HG03135 (cell line): ENCODE measurements at regions not wholly inside any gene's neighbourhood (a gene's known extent, or its start where the extent isn't known, plus 50 kb on each side); places are given as distances from the start of the nearest gene placed in this dataset.

ENCODE experiments used
- ATAC-seq: cut with Tn5 transposase; IDR thresholded peaks from one replicate; pipeline ENCODE4 v1.9.1; 2021; ENCODE audit warnings: mild to moderate bottlenecking, moderate library complexity; ENCODE audit not compliant: unreplicated experiment

GRCh38 chr15:98382139-98382538 lies 266.2 kb upstream of the IGF1R start:
- no peak for ATAC-seq

- no peak for ATAC-seq
Measured at GRCh38 chr15:98383571-98383970, 264.8 kb upstream of the IGF1R start.

- no peak for ATAC-seq
Measured at GRCh38 chr15:98384328-98385029, 263.9 kb upstream of the IGF1R start.

DNA sequence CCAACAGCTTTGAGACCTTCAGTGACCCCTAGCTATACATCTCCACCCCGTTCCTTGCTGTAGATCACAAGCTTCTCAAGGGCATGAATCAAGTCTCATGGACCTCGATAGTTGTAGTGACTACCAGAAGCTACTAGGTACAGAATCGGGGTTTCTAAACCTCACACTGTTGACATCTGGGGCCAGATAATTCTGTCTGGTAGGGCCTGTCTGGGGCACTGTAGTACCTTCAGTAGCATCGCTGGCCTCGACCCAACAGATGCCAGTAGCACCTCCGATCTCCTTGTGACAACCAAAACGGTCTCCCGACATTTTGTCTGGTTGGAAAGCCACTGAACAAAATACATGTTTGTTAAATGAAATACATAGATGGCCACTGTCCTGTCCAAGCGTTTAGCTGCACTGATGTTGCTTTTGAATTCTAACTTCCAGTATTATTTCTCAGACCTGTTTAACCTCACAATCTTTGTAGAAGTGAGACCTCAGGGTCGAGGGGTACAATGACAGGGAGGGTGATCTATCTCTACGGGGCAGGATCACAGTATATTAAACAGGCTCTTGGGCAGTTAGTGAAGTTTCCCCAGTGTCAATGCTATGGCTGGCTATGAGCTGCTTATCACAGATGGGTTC lies 262.5 kb upstream of the IGF1R start:
- no peak for ATAC-seq

GRCh38 chr15:98386561-98386960 lies 261.8 kb upstream of the IGF1R start:
- no peak for ATAC-seq

GRCh38 chr15:98387866-98388265 lies 260.5 kb upstream of the IGF1R start:
- ATAC-seq, result no peak

GRCh38 chr15:98390946-98391530 lies 257.3 kb upstream of the IGF1R start:
- ATAC-seq, result no peak

DNA sequence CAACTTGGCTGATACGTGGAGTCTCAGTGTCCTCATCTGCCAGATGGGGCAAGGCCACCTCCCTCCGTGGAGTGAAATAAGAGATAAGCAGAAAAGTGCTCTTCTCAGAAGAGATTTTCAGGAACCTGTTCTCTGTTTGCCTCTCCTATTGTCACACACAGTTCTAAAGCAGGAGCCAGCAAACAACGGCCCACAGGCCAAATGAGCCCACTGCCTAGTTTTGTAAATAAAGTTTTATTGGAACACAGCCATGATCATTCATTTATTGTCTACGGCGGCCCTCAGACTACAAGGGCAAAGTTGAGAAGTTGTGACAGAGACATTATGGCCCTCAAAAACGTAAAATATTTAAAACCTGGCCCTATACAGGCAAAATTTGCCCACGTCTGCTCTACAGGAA lies 256.8 kb upstream of the IGF1R start:
- no peak for ATAC-seq

DNA sequence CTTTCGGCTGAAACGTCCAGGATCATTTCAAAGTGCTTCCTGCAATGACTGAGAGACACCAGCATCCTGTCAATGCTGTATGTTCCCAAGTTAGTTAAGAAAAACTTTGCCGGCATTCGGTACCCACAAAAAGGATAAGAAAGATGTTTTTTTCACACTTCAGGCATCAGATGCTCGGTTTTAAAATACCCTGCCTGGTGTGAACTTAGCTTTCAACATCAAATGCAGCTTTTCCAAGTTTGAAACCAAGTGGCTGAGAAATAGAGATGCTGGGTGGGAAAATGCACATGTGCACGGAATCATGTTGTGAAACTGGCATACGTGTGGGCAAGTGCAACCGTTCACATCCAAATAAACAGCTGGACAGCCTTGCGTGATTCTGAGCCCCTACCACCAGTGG lies 254.9 kb upstream of the IGF1R start:
- ATAC-seq, result no peak

GRCh38 chr15:98394546-98394945 lies 253.8 kb upstream of the IGF1R start:
- no peak for ATAC-seq

- ATAC-seq, result no peak
Measured at GRCh38 chr15:98395974-98396610, 252.2 kb upstream of the IGF1R start.

GRCh38 chr15:98397419-98397818 lies 250.9 kb upstream of the IGF1R start:
- ATAC-seq, result no peak

GRCh38 chr15:98398056-98398455 lies 250.3 kb upstream of the IGF1R start:
- no peak for ATAC-seq

DNA sequence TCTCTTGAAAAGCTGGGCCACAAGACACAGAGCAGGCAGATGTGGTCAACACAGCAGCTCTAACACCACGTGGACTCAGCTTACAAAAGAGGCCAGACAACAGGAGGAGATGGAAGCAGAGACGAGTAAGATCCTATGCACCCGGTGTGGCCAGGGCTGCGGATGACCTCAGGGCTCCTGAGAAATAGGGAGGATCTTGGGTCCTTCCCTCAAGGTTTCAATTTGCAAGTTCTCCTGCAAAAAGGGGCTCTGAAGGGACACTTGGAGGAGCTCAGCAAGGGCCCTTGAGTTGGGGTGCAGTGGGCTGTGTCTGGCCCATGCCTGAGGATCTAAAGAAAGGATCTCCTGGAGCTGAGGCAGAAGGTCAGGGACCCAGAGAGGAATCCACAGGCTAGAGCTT lies 249.5 kb upstream of the IGF1R start:
- ATAC-seq, result no peak

GRCh38 chr15:98400120-98400519 lies 248.2 kb upstream of the IGF1R start:
- no peak for ATAC-seq

DNA sequence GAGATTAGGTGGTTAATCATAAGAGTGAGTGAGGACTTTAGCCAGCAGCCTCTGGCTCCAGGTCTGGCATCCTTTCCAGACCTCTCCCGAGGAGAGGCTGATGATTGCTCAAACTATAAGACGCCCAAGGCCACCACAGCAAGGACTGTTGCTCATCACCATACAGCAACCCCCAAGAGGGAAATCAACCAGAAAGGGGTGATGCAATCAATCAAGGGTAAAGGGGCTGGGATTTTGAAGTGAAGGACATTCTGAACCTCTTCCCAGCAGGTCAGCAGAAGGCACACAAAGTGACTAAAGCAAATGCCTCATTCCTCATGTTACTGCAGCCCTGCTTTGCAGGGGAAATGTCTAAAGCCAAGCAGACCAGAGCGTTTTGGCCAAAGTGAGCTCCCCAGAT lies 247.3 kb upstream of the IGF1R start:
- no peak for ATAC-seq

- no peak for ATAC-seq
Measured at GRCh38 chr15:98402486-98402885, 245.9 kb upstream of the IGF1R start.

DNA sequence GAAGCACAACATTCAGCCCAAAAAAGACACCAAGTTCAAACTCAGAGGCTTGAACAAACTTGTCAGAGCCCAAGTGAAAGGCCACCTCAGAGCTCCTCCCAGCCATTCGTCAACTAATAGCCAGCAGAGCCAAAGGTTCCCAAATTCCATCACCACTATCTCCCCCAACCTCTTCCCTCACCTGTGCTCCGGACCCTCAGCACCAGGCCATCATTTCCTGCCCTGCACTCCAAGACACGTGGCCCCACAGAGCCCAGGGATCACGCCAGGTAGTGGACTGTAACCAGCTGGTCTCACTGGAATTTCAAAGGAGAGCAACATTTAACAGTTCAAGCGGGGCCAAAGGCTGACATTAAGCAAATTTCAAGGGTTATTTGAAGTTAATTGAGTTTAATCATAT lies 245.2 kb upstream of the IGF1R start:
- no peak for ATAC-seq

DNA sequence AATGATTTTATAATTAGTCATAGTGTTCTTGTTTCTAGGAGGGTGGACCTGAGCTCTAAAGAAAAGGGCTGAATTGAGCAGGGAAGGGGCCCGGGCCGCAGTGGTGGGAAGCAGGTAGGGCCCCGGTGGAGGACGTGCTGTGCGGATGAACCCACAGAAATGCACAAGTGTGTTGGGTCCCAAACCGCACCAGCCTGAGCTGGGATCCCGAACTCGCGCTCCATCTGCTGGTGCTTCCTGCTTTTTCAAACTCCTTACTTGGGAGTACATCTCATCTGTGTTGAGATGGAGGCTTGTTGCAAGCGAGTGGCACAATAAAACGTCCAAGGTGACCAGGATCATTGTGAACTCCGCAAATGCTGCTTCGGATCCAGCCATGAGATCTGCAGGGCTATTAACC lies 244.8 kb upstream of the IGF1R start:
- ATAC-seq, result no peak

GRCh38 chr15:98405013-98405412 lies 243.3 kb upstream of the IGF1R start:
- no peak for ATAC-seq

DNA sequence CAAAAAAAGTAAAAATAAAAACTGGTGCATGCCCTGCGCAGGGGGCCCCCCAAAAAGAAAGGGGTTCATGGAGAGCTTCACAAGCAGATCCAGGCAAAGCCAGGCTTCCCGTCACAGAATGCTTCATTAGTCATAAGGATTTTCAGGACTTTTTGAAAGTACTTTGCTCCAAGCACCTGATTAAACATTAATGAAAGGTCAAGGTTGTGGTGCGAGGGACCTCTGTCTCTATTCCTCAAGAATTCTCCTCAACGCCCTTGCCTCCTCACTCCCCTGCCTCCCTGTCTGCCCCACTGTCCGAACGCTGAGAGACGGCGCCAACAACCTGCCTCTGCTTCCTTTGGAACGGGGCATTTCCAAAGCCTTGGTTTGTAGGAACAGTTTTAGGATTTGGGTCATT lies 240.1 kb upstream of the IGF1R start:
- no peak for ATAC-seq

GRCh38 chr15:98410328-98410727 lies 238.0 kb upstream of the IGF1R start:
- ATAC-seq, result no peak
